OCI-LY7 (cell line): ENCODE measurements at regions not wholly inside any gene's neighbourhood (a gene's known extent, or its start where the extent isn't known, plus 50 kb on each side); places are given as distances from the start of the nearest gene placed in this dataset.

Experiments used
- CTCF ChIP-seq: fragments of 200-600 bp; sonication (generic); conservative IDR thresholded peaks from 2 replicates; pipeline ENCODE4 v1.5.1; 2014; ENCODE audit warnings: mild to moderate bottlenecking, antibody characterized with exemption, low read length, moderate library complexity, mixed read lengths
- EZH2phosphoT487 ChIP-seq: fragments of 200-600 bp; sonication (generic); IDR thresholded peaks from 2 replicates; pipeline ENCODE4 v1.6.1; 2018; ENCODE audit warnings: low read depth, borderline replicate concordance, mild to moderate bottlenecking, mixed run types, antibody characterized with exemption, low read length, moderate library complexity, mixed read lengths

- no peak for TF ChIP-seq CTCF
- TF ChIP-seq EZH2phosphoT487, result no peak
Measured at GRCh38 chr13:79918620-79919019, 422.3 kb downstream of the SPRY2 start.
